GM19043 (cell line): ENCODE measurements at regions not wholly inside any gene's neighbourhood (a gene's known extent, or its start where the extent isn't known, plus 50 kb on each side); places are given as distances from the start of the nearest gene placed in this dataset.
"Not testable (repeated sequence)": the region's sequence is repeated elsewhere in the genome, so short reads cannot be mapped to it uniquely, and the experiment has no call there.

ENCODE experiments used
- ATAC-seq: cut with Tn5 transposase; IDR thresholded peaks from one replicate; pipeline ENCODE4 v1.9.1; 2021; ENCODE audit warnings: low read depth; ENCODE audit not compliant: unreplicated experiment

DNA sequence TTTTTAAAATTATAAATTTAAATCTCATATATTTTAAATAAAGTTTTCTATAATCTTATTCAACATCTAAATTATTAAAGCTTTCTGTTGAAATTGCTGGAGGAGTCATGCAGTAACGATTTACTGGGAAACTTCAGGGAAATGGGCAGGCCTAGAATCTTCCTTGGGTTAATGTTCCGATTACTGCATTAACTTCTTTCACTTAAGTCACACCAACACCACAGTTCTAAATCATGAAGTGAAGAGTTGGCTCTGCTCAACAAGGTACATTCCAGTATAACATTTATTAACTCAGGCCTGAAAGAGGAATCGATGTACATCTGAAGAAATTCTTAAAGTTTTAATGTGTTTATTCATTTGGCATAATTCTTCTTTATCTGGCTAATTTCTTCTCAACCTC is 244.3 kb downstream of the CCER1 start:
- no peak for ATAC-seq

GRCh38 chr12:90706036-90706435 is 248.9 kb downstream of the CCER1 start:
- no peak for ATAC-seq

DNA sequence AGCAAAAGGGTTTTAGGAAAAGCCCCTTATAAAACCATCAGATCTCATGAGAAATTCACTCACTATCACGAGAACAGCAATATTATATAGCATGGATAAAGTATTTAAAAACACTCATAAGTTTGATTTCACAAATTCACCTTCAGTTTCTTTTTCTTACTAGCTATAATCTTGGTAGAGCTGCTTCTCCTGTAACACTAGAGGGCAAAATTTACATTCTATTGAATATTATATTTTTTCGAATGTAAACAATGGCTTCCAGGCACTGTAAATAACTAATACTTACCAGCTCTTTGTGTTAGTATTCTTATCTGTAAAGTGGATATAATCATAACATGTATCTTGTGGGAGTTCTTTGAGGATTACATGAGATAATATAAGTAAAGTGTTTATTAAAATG is 259.6 kb downstream of the CCER1 start:
- ATAC-seq, result no peak

GRCh38 chr12:90690120-90690519 is 264.9 kb downstream of the CCER1 start:
- ATAC-seq, result no peak

- not testable (repeated sequence) for ATAC-seq
These were observed 267.3 kb downstream of the CCER1 start for GRCh38 chr12:90687682-90688081.

DNA sequence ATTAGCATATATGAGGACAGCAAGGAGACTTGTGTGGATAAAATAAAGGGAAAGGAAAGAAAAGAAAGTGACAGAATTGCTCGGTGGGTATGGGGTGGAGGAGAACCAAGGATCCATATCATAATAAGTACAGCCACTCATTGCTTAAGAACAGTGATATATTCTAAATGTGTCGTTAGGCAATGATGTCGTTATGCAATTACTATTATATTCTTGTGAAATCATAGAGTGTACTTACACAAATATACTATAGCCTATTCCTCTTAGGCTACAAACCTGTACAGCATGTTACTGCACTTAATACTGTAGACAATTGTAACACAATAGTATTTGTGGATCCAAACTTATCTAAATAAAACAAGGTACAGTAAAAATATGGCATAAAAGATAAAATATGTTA is 271.1 kb downstream of the CCER1 start:
- no peak for ATAC-seq

GRCh38 chr12:90682398-90682797 is 272.6 kb downstream of the CCER1 start:
- ATAC-seq, result no peak

- no peak for ATAC-seq
These were observed 275.3 kb downstream of the CCER1 start for GRCh38 chr12:90679674-90680073.

DNA sequence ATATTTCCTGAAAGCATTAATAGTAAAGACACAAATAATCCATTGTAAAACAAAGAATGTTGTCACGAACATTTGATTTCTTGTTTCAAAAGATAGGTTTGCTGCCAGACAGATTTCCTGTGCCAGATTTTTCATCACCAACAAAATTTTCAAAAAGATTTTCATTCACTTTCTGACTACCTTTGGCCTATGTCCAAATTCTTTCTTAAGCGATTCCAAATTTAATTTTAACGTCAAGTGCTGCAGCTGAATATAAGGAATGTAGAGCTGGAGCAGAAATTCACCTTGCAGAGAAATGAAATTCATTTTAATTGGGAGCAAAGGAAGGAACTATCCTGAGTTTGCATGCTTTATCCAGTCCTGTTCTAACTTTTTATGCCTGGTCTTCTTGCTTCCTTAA is 277.4 kb downstream of the CCER1 start:
- ATAC-seq, result no peak

- ATAC-seq, result no peak
These were observed 277.9 kb downstream of the CCER1 start for GRCh38 chr12:90677055-90677454.

DNA sequence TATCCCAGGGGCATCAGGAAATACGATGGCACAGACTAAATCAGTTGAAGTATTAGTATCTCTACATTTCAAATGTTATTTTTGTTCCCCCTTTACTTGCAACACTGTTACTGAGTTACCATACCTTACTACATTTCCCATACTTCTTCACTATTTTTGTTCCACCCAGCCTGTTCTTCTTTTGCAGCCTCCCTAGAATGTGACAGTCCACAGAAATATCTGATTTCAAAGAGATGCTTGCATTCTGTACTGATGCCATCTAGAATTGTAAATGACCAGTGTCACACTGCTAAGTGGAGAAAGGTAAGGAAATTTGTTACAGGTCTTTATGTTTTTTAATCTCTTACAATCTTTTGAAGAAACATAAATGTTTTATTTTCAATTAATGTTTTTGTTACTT is 279.9 kb downstream of the CCER1 start:
- ATAC-seq, result no peak

DNA sequence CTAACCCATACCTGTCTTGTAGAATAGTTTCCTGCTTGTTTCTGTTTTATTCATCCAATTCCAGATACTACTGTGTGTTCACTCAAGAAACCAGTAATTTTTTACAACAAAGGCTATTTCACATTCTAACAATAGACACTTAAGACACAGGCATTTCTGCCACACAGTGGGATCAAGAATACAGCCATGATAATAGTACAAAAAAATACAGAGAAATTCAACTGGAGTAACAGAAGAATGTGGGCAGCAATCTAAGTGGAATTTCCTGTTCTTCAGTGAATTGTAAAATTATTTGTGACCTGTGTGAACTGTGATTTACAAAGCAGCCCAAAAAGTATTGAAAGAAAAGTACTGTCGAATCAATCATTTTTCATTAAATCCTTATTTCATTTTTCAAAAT is 282.9 kb downstream of the CCER1 start:
- ATAC-seq, result no peak

DNA sequence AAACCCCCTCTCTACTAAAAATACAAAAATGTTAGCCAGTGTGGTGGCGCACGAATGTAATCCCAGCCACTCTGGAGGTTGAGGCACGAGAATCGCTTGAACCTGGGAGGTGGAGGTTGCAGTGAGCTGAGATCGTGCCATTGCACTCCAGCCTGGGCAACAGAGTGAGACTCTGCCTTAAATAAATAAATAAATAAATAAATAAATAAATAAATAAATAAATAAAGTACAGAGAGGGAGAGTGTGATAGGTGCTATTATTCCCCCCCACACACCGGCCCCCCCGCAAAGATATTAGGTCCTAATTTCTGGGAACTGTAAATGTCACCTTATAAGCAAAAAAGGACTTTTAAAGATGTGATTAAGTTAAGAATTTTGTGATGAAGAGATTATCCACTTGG is 291.0 kb downstream of the CCER1 start:
- ATAC-seq, result not testable (repeated sequence)

DNA sequence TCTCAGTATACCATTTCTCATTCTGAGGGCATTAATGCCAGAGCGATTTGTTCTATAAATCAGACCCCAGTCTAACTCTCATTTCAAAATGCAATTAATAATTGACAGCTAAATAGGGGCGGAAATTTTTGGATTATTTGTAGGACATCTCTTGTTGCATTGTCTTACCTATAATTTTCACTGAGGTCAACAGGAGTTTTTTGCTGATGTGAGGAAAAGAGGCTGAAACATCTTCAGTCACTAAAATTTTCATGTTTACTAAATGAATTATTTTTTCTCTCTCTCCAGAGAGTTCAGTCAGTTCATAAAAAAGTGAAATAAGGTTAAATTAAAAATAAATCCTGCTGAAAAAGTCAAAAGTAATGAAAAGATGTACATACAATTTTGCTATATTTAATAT is 295.9 kb downstream of the CCER1 start:
- ATAC-seq, result no peak

DNA sequence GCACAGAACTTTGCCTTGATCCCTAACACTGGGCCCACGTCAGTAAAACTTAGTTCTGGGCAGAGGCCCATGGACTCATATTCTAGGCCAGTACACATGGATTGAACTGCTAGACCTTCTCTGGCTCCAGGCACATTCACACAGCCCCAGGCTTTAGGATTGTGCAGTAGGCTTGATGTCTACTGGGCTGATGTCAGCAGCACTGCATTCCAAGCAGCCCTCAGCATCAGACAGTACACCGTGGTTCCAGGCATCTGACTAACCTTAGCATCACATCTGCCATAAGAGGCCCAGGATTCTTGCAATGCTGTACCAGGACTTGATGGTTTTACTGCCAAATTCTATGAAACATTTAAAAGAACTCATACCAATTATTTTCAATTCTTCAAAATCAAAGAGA is 301.9 kb downstream of the CCER1 start:
- ATAC-seq, result no peak

DNA sequence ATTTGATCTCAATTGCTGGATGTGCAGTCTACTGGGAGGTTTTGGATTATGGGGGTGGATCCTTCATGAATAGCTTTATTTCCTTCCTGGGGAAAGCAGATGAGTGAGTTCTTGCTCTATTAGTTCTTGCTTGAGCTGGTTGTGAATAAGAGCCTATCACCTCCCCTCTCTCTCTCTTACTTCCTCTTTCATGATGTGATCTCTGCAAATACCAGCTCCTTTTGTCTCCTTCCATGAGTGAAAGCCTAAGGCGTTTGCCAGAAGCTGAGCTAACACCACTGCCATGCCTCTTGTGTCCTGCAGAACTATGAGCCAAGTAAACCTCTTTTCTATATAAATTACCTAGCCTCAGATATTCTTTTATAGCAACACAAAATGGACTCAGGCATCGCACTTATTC is 302.7 kb downstream of the CCER1 start:
- ATAC-seq, result no peak

- no peak for ATAC-seq
These were observed 309.8 kb downstream of the CCER1 start for GRCh38 chr12:90645181-90645580.

DNA sequence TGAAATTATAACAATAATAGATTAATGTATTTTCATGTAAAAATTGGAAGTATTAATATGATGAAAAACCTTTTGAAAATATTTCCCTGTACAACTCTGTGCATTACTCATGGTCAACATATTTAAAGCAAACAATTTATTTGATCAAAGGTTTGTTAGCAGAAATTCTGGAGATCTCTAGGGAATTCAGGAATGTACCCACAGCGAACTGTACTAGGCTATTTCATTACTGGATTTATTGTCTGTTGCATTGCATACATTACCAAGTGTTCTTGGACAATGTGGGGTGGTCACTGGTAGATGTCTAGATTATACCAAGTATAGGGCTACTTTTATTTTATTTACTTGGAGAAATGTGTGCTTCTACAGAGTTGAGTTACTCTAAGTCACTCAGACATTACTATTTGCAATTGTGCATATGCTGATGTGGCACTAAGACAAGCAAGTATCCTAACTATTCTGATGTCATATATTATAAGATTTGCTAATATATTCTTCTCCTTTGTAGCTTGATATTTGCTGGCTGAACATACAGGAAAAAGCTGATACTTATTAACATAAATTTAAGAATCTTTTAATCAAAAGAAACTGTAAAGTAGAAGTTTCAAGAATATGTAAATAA is 323.3 kb downstream of the CCER1 start:
- ATAC-seq, result no peak

- no peak for ATAC-seq
These were observed 325.0 kb downstream of the CCER1 start for GRCh38 chr12:90630006-90630405.

GRCh38 chr12:90628213-90628612 is 326.8 kb downstream of the CCER1 start:
- no peak for ATAC-seq

DNA sequence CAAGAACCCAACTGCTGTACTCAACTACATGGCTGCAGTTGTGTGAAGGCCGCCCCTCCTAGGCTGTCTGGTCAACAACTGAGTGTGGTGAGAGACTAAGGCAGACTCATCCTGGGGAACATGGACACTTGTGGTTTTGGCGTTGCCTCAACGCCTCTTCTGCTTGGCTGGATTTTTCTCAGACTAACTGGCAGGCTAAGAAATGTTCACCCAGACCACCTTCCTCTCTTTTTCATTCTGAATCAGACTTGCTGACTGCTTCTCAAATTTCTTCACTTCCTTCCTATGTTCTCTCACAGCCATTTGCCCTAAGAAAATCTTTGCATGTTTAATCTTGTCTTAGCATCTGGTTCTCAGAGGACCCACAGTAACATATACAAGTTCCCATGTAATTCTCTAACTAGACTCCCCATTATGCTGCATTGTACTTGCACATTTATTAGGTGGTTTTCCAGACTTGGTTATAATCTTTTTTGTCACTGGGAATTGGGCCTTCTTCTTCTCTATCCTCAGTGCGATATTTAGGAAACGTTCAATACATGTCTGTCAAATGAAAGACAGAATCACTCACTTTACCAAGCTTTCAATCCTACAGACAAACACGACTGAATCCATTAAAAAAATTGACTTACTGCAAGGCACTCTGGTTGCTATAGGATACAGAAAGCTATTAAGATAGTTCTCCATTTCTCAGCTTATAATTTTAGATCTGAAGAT is 327.6 kb downstream of the CCER1 start:
- ATAC-seq, result no peak

DNA sequence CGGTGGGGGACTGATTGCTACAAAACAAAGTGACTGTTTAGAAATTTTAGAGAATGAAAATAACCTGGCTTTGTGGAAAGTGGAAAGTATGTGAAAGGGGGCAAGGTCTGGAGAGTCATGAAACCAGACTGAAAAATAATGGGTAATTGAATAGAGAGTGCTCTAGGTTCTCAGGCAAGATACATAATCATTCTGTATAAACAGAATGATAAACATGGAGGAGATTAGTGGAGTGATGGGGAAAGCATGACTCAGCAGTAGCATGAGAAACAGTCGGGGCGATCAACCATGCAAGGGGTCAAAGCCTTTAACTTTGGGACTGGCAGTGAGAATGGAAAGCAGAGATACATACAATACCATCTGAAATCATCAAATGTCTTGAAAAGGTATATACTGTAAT is 332.5 kb downstream of the CCER1 start:
- ATAC-seq, result no peak

- no peak for ATAC-seq
These were observed 333.0 kb downstream of the CCER1 start for GRCh38 chr12:90621927-90622326.
